ENCODE measurements at regions not wholly inside any gene's neighbourhood (a gene's known extent, or its start where the extent isn't known, plus 50 kb on each side); places are given as distances from the start of the nearest gene placed in this dataset.

- H3K4me3 Mint-ChIP-seq: no peak overlapping the region
- no peaks in the 10 kb centered on the region for H3K36me3 Mint-ChIP-seq
- DNase-seq (ENCODE audit: extremely low spot score, unreplicated experiment): no peak
- H3K9me3 Mint-ChIP-seq: peaks cover 10% of the 10 kb centered on the region
- H3K4me1 Mint-ChIP-seq (ENCODE audit: unreplicated experiment): peaks cover 3% of the 10 kb centered on the region
- peaks cover 4% of the 10 kb centered on the region for H3K27me3 Mint-ChIP-seq
- TF ChIP-seq CTCF (conservative IDR thresholded peaks at IDR 0.05): no peak
- H3K27ac Mint-ChIP-seq: no peak overlapping the region
Measured at GRCh38 chr17:17417718-17418181, 59.0 kb upstream of the MED9 start.

GRCh38 chr17:17419166-17419565, 57.6 kb upstream of the MED9 start:
- Mint-ChIP-seq H3K9me3 (peaks cover 5% of the 10 kb centered on the region), H3K27ac (no peak overlapping the region), H3K27me3 (no peaks in the 10 kb centered on the region), H3K4me3 (no peak overlapping the region), H3K36me3 (no peaks in the 10 kb centered on the region), H3K4me1 (ENCODE audit: unreplicated experiment) (no peaks in the 10 kb centered on the region)
- TF ChIP-seq CTCF (conservative IDR thresholded peaks at IDR 0.05): no peak
- no peak for DNase-seq (ENCODE audit: extremely low spot score, unreplicated experiment)

GRCh38 chr17:17419631-17420030, 57.2 kb upstream of the MED9 start:
- no peak overlapping the region for H3K4me3 Mint-ChIP-seq
- no peaks in the 10 kb centered on the region for H3K36me3 Mint-ChIP-seq
- DNase-seq (ENCODE audit: extremely low spot score, unreplicated experiment): no peak
- H3K27ac Mint-ChIP-seq: no peak overlapping the region
- no peaks in the 10 kb centered on the region for H3K27me3 Mint-ChIP-seq
- no peak for TF ChIP-seq CTCF (conservative IDR thresholded peaks at IDR 0.05)
- H3K4me1 Mint-ChIP-seq (ENCODE audit: unreplicated experiment): no peaks in the 10 kb centered on the region
- peaks cover 5% of the 10 kb centered on the region for H3K9me3 Mint-ChIP-seq

- TF ChIP-seq CTCF (conservative IDR thresholded peaks at IDR 0.05): no peak
- DNase-seq (ENCODE audit: extremely low spot score, unreplicated experiment): no peak
- Mint-ChIP-seq H3K4me3 (no peak overlapping the region), H3K36me3 (no peaks in the 10 kb centered on the region), H3K4me1 (ENCODE audit: unreplicated experiment) (no peaks in the 10 kb centered on the region), H3K27me3 (no peaks in the 10 kb centered on the region), H3K27ac (peak overlapping the region; percentile 34), H3K9me3 (peaks cover 5% of the 10 kb centered on the region)
Measured at GRCh38 chr17:17420082-17420481, 56.7 kb upstream of the MED9 start.

GRCh38 chr17:17420561-17421269, 56.1 kb upstream of the MED9 start:
- H3K27me3 Mint-ChIP-seq: no peaks in the 10 kb centered on the region
- H3K4me1 Mint-ChIP-seq (ENCODE audit: unreplicated experiment): no peaks in the 10 kb centered on the region
- H3K36me3 Mint-ChIP-seq: no peaks in the 10 kb centered on the region
- H3K9me3 Mint-ChIP-seq: peaks cover 5% of the 10 kb centered on the region
- no peak overlapping the region for H3K4me3 Mint-ChIP-seq
- DNase-seq (ENCODE audit: extremely low spot score, unreplicated experiment): no peak
- H3K27ac Mint-ChIP-seq: no peak overlapping the region
- no peak for TF ChIP-seq CTCF (conservative IDR thresholded peaks at IDR 0.05)
